ENCODE measurements at regions not wholly inside any gene's neighbourhood (a gene's known extent, or its start where the extent isn't known, plus 50 kb on each side); places are given as distances from the start of the nearest gene placed in this dataset.

GRCh38 chr2:123640685-123641335 is 384.3 kb upstream of the CNTNAP5 start:
- WGBS, 2 donors = 79 to 92% methylated on average over 3 to 4 of the region's 4 CpGs
- TF ChIP-seq CTCF (IDR thresholded peaks at IDR 0.05) (no peak), POLR2A (IDR thresholded peaks at IDR 0.05) (no peak)
- H3K4me1 ChIP-seq = no peaks in the 10 kb centered on the region
- H3K27me3 ChIP-seq = no peaks in the 10 kb centered on the region
- intact Hi-C loops (cut with DNase I) = no loop called here
- no peak for DNase-seq
- no peaks in the 10 kb centered on the region for H3K36me3 ChIP-seq
- H3K9me3 ChIP-seq = no peaks in the 10 kb centered on the region
- H3K27ac ChIP-seq = no peak overlapping the region
- H3K4me3 ChIP-seq = no peak overlapping the region

- no peak for TF ChIP-seq CTCF (IDR thresholded peaks at IDR 0.05)
- TF ChIP-seq POLR2A (IDR thresholded peaks at IDR 0.05) = no peak
- no peaks in the 10 kb centered on the region for H3K9me3 ChIP-seq
- H3K4me1 ChIP-seq = no peaks in the 10 kb centered on the region
- H3K27me3 ChIP-seq = no peaks in the 10 kb centered on the region
- intact Hi-C loops (cut with DNase I) = no loop called here
- H3K36me3 ChIP-seq = no peaks in the 10 kb centered on the region
- DNase-seq = no peak
- no peak overlapping the region for H3K27ac ChIP-seq
- H3K4me3 ChIP-seq = no peak overlapping the region
Measured at GRCh38 chr2:123644053-123644452, 381.0 kb upstream of the CNTNAP5 start.

- Histone ChIP-seq H3K36me3 (no peaks in the 10 kb centered on the region), H3K27ac (no peak overlapping the region), H3K4me3 (no peak overlapping the region), H3K4me1 (no peaks in the 10 kb centered on the region), H3K9me3 (no peaks in the 10 kb centered on the region), H3K27me3 (no peaks in the 10 kb centered on the region)
- WGBS, 2 donors = 63 to 64% methylated on average over 3 of the region's 3 CpGs
- no peak for DNase-seq
- TF ChIP-seq CTCF (IDR thresholded peaks at IDR 0.05) (no peak), POLR2A (IDR thresholded peaks at IDR 0.05) (no peak)
- intact Hi-C loops (cut with DNase I) = no loop called here
Measured at GRCh38 chr2:123648016-123648415, 377.1 kb upstream of the CNTNAP5 start.

GRCh38 chr2:123648956-123649355 is 376.1 kb upstream of the CNTNAP5 start:
- TF ChIP-seq CTCF (IDR thresholded peaks at IDR 0.05) (no peak), POLR2A (IDR thresholded peaks at IDR 0.05) (no peak)
- 48 to 57% methylated on average over 2 of the region's 2 CpGs for WGBS, 2 donors
- Histone ChIP-seq H3K4me3 (no peak overlapping the region), H3K27ac (no peak overlapping the region), H3K36me3 (no peaks in the 10 kb centered on the region), H3K9me3 (no peaks in the 10 kb centered on the region), H3K27me3 (no peaks in the 10 kb centered on the region), H3K4me1 (no peaks in the 10 kb centered on the region)
- intact Hi-C loops (cut with DNase I) = no loop called here
- DNase-seq = no peak

GRCh38 chr2:123651151-123651550 is 373.9 kb upstream of the CNTNAP5 start:
- intact Hi-C loops (cut with DNase I) = no loop called here
- no peaks in the 10 kb centered on the region for H3K4me1 ChIP-seq
- no peak overlapping the region for H3K4me3 ChIP-seq
- no peaks in the 10 kb centered on the region for H3K27me3 ChIP-seq
- H3K36me3 ChIP-seq = no peaks in the 10 kb centered on the region
- TF ChIP-seq CTCF (IDR thresholded peaks at IDR 0.05) = no peak
- TF ChIP-seq POLR2A (IDR thresholded peaks at IDR 0.05) = no peak
- DNase-seq = no peak
- no peaks in the 10 kb centered on the region for H3K9me3 ChIP-seq
- WGBS, 2 donors = 79 to 81% methylated on average over 5 of the region's 5 CpGs
- H3K27ac ChIP-seq = no peak overlapping the region

All from esophagus squamous epithelium (tissue), 5 donors.